Adrenal gland (tissue), 5 donors: ENCODE measurements at regions not wholly inside any gene's neighbourhood (a gene's known extent, or its start where the extent isn't known, plus 50 kb on each side); places are given as distances from the start of the nearest gene placed in this dataset.

Source experiments
- POLR2A ChIP-seq, 2 donors: fragments of 450-650 bp; IDR thresholded peaks; one replicate each; pipeline ENCODE4 v1.6.1; 2017; ENCODE audit warnings: antibody characterized with exemption in 2 of 2, mild to moderate bottlenecking in 2 of 2, moderate library complexity in 1 of 2
- TF ChIP-seq, protein P1 (sequence below), 6 experiments: fragments of 450-650 bp in 4 of 6; fragments of 200-600 bp in 2 of 6; sonication (generic) in 1 of 6; IDR thresholded peaks; 1 replicate in 5 of 6; 2 replicates in 1 of 6; pipeline versions ENCODE4 v1.5.1 to v1.8.0; 2016 to 2021; ENCODE audit warnings: antibody characterized with exemption in 6 of 6, mild to moderate bottlenecking in 2 of 6, moderate library complexity in 1 of 6
- donor health status: DM: no; HTN: no; CAD: no.

DNA sequence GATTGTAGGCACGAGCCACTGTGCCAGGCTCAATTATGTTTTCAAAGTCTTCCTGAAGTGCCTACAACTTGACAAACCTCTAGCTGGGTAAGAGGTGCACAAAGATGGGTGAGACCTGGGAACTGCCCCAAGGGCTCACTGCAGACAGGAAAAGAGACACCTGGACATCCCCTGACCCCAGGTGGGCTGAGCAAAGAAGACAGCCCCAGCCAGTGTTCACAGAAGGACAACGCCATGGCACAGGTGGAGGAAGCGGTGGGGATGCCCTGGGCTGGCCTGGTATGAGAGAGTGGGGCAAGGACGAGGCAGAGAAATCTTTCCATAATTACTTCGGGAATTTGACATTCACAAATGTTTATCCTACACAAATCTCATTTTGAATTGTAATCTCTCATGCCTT is 278.9 kb downstream of the SMOC2 start:
- no peak for TF ChIP-seq POLR2A (IDR thresholded peaks at IDR 0.05)
- TF ChIP-seq, protein P1, sequence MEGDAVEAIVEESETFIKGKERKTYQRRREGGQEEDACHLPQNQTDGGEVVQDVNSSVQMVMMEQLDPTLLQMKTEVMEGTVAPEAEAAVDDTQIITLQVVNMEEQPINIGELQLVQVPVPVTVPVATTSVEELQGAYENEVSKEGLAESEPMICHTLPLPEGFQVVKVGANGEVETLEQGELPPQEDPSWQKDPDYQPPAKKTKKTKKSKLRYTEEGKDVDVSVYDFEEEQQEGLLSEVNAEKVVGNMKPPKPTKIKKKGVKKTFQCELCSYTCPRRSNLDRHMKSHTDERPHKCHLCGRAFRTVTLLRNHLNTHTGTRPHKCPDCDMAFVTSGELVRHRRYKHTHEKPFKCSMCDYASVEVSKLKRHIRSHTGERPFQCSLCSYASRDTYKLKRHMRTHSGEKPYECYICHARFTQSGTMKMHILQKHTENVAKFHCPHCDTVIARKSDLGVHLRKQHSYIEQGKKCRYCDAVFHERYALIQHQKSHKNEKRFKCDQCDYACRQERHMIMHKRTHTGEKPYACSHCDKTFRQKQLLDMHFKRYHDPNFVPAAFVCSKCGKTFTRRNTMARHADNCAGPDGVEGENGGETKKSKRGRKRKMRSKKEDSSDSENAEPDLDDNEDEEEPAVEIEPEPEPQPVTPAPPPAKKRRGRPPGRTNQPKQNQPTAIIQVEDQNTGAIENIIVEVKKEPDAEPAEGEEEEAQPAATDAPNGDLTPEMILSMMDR (IDR thresholded peaks at IDR 0.05) = no peak
